KMS-11 (cell line): ENCODE measurements at regions not wholly inside any gene's neighbourhood (a gene's known extent, or its start where the extent isn't known, plus 50 kb on each side); places are given as distances from the start of the nearest gene placed in this dataset.

ENCODE experiments used
- H2AFZ ChIP-seq: fragments of 200-600 bp; sonication (generic); 2 replicates; pipeline ENCODE4 v1.6.1; 2016; ENCODE audit warnings: antibody characterized with exemption, mixed run types, low read depth
- H3K27ac ChIP-seq: fragments of 200-600 bp; sonication (generic); 2 replicates; pipeline ENCODE4 v1.6.1; 2016; ENCODE audit warnings: mild to moderate bottlenecking, mixed run types
- H3K27me3 ChIP-seq: fragments of 200-600 bp; sonication (generic); 2 replicates; pipeline ENCODE4 v1.6.1; 2017; ENCODE audit warnings: mild to moderate bottlenecking, low read depth, mixed run types, moderate library complexity; ENCODE audit not compliant: insufficient read depth
- H3K36me3 ChIP-seq: fragments of 200-600 bp; sonication (generic); 2 replicates; pipeline ENCODE4 v1.6.1; 2017; ENCODE audit warnings: mild to moderate bottlenecking, mixed run types; ENCODE audit not compliant: insufficient read depth
- H3K4me1 ChIP-seq: fragments of 200-600 bp; sonication (generic); 2 replicates; pipeline ENCODE4 v1.6.1; 2016; ENCODE audit warnings: mild to moderate bottlenecking, low read depth, mixed run types; ENCODE audit not compliant: poor library complexity, severe bottlenecking
- H3K4me2 ChIP-seq: fragments of 200-600 bp; sonication (generic); 2 replicates; pipeline ENCODE4 v1.7.0; 2016; ENCODE audit warnings: mild to moderate bottlenecking, mixed run types
- H3K4me3 ChIP-seq: fragments of 200-600 bp; sonication (generic); IDR thresholded peaks from 2 replicates; pipeline ENCODE4 v1.6.1; 2017; ENCODE audit warnings: low read depth, low read length, mixed read lengths; ENCODE audit not compliant: insufficient read depth
- H3K79me2 ChIP-seq: fragments of 200-600 bp; sonication (generic); 2 replicates; pipeline ENCODE4 v1.6.1; 2016; ENCODE audit warnings: low read depth, mixed run types; ENCODE audit not compliant: insufficient read depth
- H3K9ac ChIP-seq: fragments of 200-600 bp; sonication (generic); 2 replicates; pipeline ENCODE4 v1.6.1; 2016; ENCODE audit warnings: mild to moderate bottlenecking, mixed run types
- H4K20me1 ChIP-seq: fragments of 200-600 bp; sonication (generic); 2 replicates; pipeline ENCODE4 v1.6.1; 2016; ENCODE audit warnings: mild to moderate bottlenecking, mixed run types; ENCODE audit not compliant: insufficient read depth
- TF ChIP-seq, protein P1 (sequence below): fragments of 200-600 bp; sonication (generic); conservative IDR thresholded peaks from 2 replicates; pipeline ENCODE4 v1.6.1; 2017; ENCODE audit warnings: low read depth, mild to moderate bottlenecking, antibody characterized with exemption, low read length, moderate library complexity, mixed read lengths

DNA sequence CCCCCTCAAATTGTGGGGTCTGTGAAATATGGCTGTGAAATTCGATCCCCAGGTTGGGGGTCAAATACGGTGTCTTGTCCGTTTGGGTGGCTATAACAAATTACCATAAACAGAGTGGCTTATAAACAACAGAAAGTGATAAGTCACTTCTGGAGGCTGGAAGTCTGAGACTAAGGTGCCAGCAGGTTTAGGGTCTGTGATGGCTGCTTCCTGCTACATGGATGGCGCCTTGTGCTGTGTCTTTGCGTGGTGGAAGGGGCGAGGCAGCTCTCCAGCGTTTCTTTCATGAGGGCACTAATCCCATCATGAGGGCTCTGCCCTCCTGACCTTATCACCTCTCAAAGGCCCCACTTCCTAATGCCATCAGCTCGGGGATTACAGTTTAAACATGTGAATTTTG, 120.0 kb downstream of the IRF8 start:
- Histone ChIP-seq H2AFZ (no peak overlapping the region), H3K27me3 (peaks cover 7% of the 10 kb centered on the region; the same call in 1 of the 2 replicates), H3K9ac (no peak overlapping the region), H3K36me3 (no peaks in the 10 kb centered on the region), H3K4me2 (no peak overlapping the region), H3K27ac (no peak overlapping the region), H3K4me1 (no peaks in the 10 kb centered on the region), H4K20me1 (no peaks in the 10 kb centered on the region), H3K79me2 (no peaks in the 10 kb centered on the region), H3K4me3 (no peak overlapping the region)
- TF ChIP-seq, protein P1, sequence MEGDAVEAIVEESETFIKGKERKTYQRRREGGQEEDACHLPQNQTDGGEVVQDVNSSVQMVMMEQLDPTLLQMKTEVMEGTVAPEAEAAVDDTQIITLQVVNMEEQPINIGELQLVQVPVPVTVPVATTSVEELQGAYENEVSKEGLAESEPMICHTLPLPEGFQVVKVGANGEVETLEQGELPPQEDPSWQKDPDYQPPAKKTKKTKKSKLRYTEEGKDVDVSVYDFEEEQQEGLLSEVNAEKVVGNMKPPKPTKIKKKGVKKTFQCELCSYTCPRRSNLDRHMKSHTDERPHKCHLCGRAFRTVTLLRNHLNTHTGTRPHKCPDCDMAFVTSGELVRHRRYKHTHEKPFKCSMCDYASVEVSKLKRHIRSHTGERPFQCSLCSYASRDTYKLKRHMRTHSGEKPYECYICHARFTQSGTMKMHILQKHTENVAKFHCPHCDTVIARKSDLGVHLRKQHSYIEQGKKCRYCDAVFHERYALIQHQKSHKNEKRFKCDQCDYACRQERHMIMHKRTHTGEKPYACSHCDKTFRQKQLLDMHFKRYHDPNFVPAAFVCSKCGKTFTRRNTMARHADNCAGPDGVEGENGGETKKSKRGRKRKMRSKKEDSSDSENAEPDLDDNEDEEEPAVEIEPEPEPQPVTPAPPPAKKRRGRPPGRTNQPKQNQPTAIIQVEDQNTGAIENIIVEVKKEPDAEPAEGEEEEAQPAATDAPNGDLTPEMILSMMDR, result no peak

DNA sequence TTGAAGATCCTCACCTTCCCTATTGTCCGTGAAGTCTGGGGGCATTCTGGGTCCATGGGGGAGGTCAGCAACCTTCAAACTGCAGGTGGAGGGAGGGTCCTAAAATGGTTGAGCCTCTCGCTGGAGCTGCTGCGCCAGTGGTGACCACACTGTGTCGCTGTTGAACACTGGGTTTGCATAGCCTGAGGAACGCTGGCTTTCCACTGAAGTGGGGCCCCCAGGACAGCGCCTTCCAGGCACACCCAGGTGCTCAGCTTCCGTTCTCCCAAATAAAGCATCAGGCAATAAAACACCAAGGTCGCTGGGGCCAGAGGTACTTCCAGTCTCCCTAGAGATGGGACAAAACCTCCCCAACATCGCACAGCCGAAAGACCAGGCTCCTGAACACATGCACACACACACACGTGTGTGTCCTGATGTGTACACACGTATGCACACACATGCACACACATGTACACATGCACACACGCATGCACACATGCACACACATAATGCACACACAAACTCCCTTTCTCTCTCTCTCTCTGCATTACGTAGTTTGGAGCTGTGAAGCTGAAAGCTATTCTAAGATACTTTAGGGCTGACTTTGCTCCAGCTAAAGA, 120.6 kb downstream of the IRF8 start:
- TF ChIP-seq, protein P1, result peak; percentile 46
- Histone ChIP-seq H2AFZ (no peak overlapping the region), H3K27ac (no peak overlapping the region), H3K4me1 (no peaks in the 10 kb centered on the region), H3K79me2 (no peaks in the 10 kb centered on the region), H3K27me3 (peaks cover 7% of the 10 kb centered on the region; the same call in 1 of the 2 replicates), H3K4me3 (no peak overlapping the region), H3K4me2 (no peak overlapping the region), H3K9ac (no peak overlapping the region), H3K36me3 (no peaks in the 10 kb centered on the region), H4K20me1 (no peaks in the 10 kb centered on the region)

DNA sequence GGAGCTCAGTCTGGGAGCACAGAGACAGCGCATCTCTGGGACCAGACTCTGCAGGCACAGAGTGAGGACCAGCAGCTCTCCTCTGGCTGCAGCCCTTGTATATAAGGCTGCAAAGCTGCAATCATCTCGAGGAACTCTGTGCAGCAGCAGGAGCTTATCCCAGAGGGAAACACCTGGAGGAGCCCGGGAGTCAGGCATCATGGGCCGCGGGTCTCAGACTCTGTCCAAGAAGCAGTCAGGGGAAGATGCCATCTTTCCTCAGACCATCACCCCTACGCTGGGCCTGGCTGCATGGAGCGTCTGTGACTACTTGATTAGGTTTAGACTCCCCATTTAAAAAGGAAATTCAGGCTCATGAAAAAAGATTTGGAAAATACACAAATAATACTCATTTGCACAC, 122.0 kb downstream of the IRF8 start:
- H3K4me1 ChIP-seq, result no peaks in the 10 kb centered on the region
- H2AFZ ChIP-seq, result no peak overlapping the region
- peaks cover 7% of the 10 kb centered on the region; the same call in 1 of the 2 replicates for H3K27me3 ChIP-seq
- no peak overlapping the region for H3K27ac ChIP-seq
- H4K20me1 ChIP-seq, result no peaks in the 10 kb centered on the region
- H3K4me2 ChIP-seq, result no peak overlapping the region
- no peaks in the 10 kb centered on the region for H3K36me3 ChIP-seq
- TF ChIP-seq, protein P1, result no peak
- no peak overlapping the region for H3K9ac ChIP-seq
- no peaks in the 10 kb centered on the region for H3K79me2 ChIP-seq
- no peak overlapping the region for H3K4me3 ChIP-seq

DNA sequence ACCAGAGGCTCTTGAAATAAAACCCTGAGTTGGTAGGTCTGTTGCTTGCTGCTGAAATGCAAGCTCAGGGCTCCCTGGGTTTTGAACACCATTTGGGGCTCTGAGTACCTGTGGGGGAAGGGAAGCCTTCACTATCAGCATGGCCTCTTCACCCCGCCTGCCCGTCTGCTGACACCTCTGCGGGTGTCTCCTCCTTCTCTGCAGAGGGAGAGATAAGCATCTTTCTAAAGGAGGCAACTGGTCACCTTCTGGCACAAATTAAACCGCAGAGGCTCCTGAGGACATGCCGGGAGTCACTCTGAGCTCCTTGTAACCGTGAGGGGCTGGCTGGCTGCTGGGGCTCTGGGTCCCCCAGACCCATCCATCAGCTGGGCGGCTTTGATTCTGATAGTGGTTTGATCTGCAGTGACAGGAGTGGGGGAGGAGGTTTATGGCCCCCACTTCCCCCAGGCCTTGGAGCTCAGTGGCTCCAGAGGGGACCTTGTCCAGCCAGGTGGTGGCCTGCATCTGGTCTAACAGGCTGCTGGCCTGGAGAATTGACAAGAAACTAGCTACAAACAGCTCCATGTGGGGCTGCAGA, 123.5 kb downstream of the IRF8 start:
- H3K4me3 ChIP-seq, result no peak overlapping the region
- no peaks in the 10 kb centered on the region for H3K79me2 ChIP-seq
- H3K4me2 ChIP-seq, result no peak overlapping the region
- TF ChIP-seq, protein P1, result no peak
- H3K27me3 ChIP-seq, result peaks cover 11% of the 10 kb centered on the region; the same call in 1 of the 2 replicates
- H3K4me1 ChIP-seq, result no peaks in the 10 kb centered on the region
- no peak overlapping the region for H3K27ac ChIP-seq
- H4K20me1 ChIP-seq, result no peaks in the 10 kb centered on the region
- H2AFZ ChIP-seq, result no peak overlapping the region
- no peak overlapping the region for H3K9ac ChIP-seq
- H3K36me3 ChIP-seq, result no peaks in the 10 kb centered on the region
